ENCODE measurements at regions not wholly inside any gene's neighbourhood (a gene's known extent, or its start where the extent isn't known, plus 50 kb on each side); places are given as distances from the start of the nearest gene placed in this dataset.

GRCh38 chr9:18365651-18366050, 108.3 kb upstream of the ADAMTSL1 start:
- no peak for TF ChIP-seq CTCF (IDR thresholded peaks at IDR 0.05; ENCODE audit: control insufficient read depth, extremely low read depth, insufficient read depth)
- no peak for DNase-seq (ENCODE audit: low read depth)
- H3K4me3 ChIP-seq (ENCODE audit: low read depth, low read length), result no peak overlapping the region

GRCh38 chr9:18366184-18366583, 107.8 kb upstream of the ADAMTSL1 start:
- no peak for TF ChIP-seq CTCF (IDR thresholded peaks at IDR 0.05; ENCODE audit: control insufficient read depth, extremely low read depth, insufficient read depth)
- DNase-seq (ENCODE audit: low read depth), result no peak
- H3K4me3 ChIP-seq (ENCODE audit: low read depth, low read length), result no peak overlapping the region

- no peak for DNase-seq (ENCODE audit: low read depth)
- no peak overlapping the region for H3K4me3 ChIP-seq (ENCODE audit: low read depth, low read length)
Measured at GRCh38 chr9:18368206-18368605, 105.7 kb upstream of the ADAMTSL1 start.

GRCh38 chr9:18371141-18371540, 102.8 kb upstream of the ADAMTSL1 start:
- DNase-seq (ENCODE audit: low read depth), result no peak
- no peak for TF ChIP-seq CTCF (IDR thresholded peaks at IDR 0.05; ENCODE audit: control insufficient read depth, extremely low read depth, insufficient read depth)

More at GRCh38 chr9:18368206-18368605, 105.7 kb upstream of the ADAMTSL1 start:
- TF ChIP-seq CTCF (IDR thresholded peaks at IDR 0.05; ENCODE audit: control insufficient read depth, extremely low read depth, insufficient read depth), result no peak

GRCh38 chr9:18371621-18372020, 102.3 kb upstream of the ADAMTSL1 start:
- no peak for DNase-seq (ENCODE audit: low read depth)
- no peak overlapping the region for H3K4me3 ChIP-seq (ENCODE audit: low read depth, low read length)
- TF ChIP-seq CTCF (IDR thresholded peaks at IDR 0.05; ENCODE audit: control insufficient read depth, extremely low read depth, insufficient read depth), result no peak

More at GRCh38 chr9:18371141-18371540, 102.8 kb upstream of the ADAMTSL1 start:
- no peak overlapping the region for H3K4me3 ChIP-seq (ENCODE audit: low read depth, low read length)

- H3K4me3 ChIP-seq (ENCODE audit: low read depth, low read length), result no peak overlapping the region
- no peak for TF ChIP-seq CTCF (IDR thresholded peaks at IDR 0.05; ENCODE audit: control insufficient read depth, extremely low read depth, insufficient read depth)
- DNase-seq (ENCODE audit: low read depth), result no peak
Measured at GRCh38 chr9:18379073-18379811, 94.7 kb upstream of the ADAMTSL1 start.

GRCh38 chr9:18382243-18382642, 91.7 kb upstream of the ADAMTSL1 start:
- no peak overlapping the region for H3K4me3 ChIP-seq (ENCODE audit: low read depth, low read length)
- no peak for TF ChIP-seq CTCF (IDR thresholded peaks at IDR 0.05; ENCODE audit: control insufficient read depth, extremely low read depth, insufficient read depth)
- DNase-seq (ENCODE audit: low read depth), result no peak

Measured in LNCaP clone FGC (cell line).